Thyroid gland (tissue), 4 donors: ENCODE measurements at regions not wholly inside any gene's neighbourhood (a gene's known extent, or its start where the extent isn't known, plus 50 kb on each side); places are given as distances from the start of the nearest gene placed in this dataset.

Experiments
- POLR2A ChIP-seq, 2 donors: fragments of 450-650 bp; IDR thresholded peaks; one replicate each; pipeline ENCODE4 v1.6.1; 2017; ENCODE audit warnings: antibody characterized with exemption in 2 of 2, mild to moderate bottlenecking in 2 of 2, moderate library complexity in 1 of 2
- TF ChIP-seq, protein P1 (sequence below), 6 experiments: fragments of 200-600 bp in 3 of 6; fragments of 450-650 bp in 3 of 6; sonication (generic) in 3 of 6; IDR thresholded peaks; one replicate each; pipeline ENCODE4 v1.5.1; 2016 to 2019; ENCODE audit warnings: antibody characterized with exemption in 6 of 6, mild to moderate bottlenecking in 2 of 6, inconsistent platforms in 1 of 6, moderate library complexity in 1 of 6

- no peak for TF ChIP-seq POLR2A (IDR thresholded peaks at IDR 0.05)
- TF ChIP-seq, protein P1, sequence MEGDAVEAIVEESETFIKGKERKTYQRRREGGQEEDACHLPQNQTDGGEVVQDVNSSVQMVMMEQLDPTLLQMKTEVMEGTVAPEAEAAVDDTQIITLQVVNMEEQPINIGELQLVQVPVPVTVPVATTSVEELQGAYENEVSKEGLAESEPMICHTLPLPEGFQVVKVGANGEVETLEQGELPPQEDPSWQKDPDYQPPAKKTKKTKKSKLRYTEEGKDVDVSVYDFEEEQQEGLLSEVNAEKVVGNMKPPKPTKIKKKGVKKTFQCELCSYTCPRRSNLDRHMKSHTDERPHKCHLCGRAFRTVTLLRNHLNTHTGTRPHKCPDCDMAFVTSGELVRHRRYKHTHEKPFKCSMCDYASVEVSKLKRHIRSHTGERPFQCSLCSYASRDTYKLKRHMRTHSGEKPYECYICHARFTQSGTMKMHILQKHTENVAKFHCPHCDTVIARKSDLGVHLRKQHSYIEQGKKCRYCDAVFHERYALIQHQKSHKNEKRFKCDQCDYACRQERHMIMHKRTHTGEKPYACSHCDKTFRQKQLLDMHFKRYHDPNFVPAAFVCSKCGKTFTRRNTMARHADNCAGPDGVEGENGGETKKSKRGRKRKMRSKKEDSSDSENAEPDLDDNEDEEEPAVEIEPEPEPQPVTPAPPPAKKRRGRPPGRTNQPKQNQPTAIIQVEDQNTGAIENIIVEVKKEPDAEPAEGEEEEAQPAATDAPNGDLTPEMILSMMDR (IDR thresholded peaks at IDR 0.05): no peak
Observed at GRCh38 chr7:42854571-42855118, 57.2 kb downstream of the C7orf25 start.
